Mammary epithelial cell (primary cell): ENCODE measurements at regions not wholly inside any gene's neighbourhood (a gene's known extent, or its start where the extent isn't known, plus 50 kb on each side); places are given as distances from the start of the nearest gene placed in this dataset.

ENCODE experiments used
- CTCF ChIP-seq, 2 donors: IDR thresholded peaks in 1 of 2; conservative IDR thresholded peaks in 1 of 2; 2 replicates each; pipeline ENCODE4 v1.5.1; 2011 to 2012; ENCODE audit warnings: inconsistent platforms in 2 of 2, low read length in 2 of 2, mild to moderate bottlenecking in 2 of 2, control low read depth in 1 of 2, low read depth in 1 of 2; ENCODE audit not compliant: insufficient read depth in 1 of 2; ENCODE audit errors: extremely low read depth in 1 of 2
- EZH2 ChIP-seq: IDR thresholded peaks from 2 replicates; pipeline ENCODE4 v1.6.1; 2012; ENCODE audit warnings: low read length, inconsistent platforms, borderline replicate concordance

- no peak for TF ChIP-seq EZH2
- TF ChIP-seq CTCF (conservative IDR thresholded peaks at IDR 0.05 in 1 of 2, IDR thresholded peaks at IDR 0.05 in 1 of 2; ENCODE audit: extremely low read depth in 1 of 2, insufficient read depth in 1 of 2, low read depth in 1 of 2, low read length in 2 of 2) = no peak
Measured at GRCh38 chr9:86664603-86665002, 282.7 kb downstream of the GAS1 start.
